ENCODE measurements at regions not wholly inside any gene's neighbourhood (a gene's known extent, or its start where the extent isn't known, plus 50 kb on each side); places are given as distances from the start of the nearest gene placed in this dataset.

- TF ChIP-seq TEAD4 (IDR thresholded peaks at IDR 0.05), result no peak
- TF ChIP-seq CREB1 (IDR thresholded peaks at IDR 0.05; ENCODE audit: low read depth), result no peak
- TF ChIP-seq TAF1 (IDR thresholded peaks at IDR 0.05; ENCODE audit: low read depth), result no peak
- no peak for TF ChIP-seq ZBTB7A (IDR thresholded peaks at IDR 0.05; ENCODE audit: low read depth)
- TF ChIP-seq FOXM1 (IDR thresholded peaks at IDR 0.05; ENCODE audit: borderline replicate concordance, low read depth), result no peak
- TF ChIP-seq REST (IDR thresholded peaks at IDR 0.05; ENCODE audit: low read depth), result no peak
- TF ChIP-seq NFIC (IDR thresholded peaks at IDR 0.05), result no peak
- no peak for TF ChIP-seq EGR1 (IDR thresholded peaks at IDR 0.05)
- TF ChIP-seq MAX (IDR thresholded peaks at IDR 0.05), result no peak
- TF ChIP-seq CEBPB (IDR thresholded peaks at IDR 0.05), result no peak
- no peak for TF ChIP-seq YY1 (IDR thresholded peaks at IDR 0.05; ENCODE audit: low read depth)
- no peak for TF ChIP-seq USF1 (IDR thresholded peaks at IDR 0.05)
- TF ChIP-seq EP300 (IDR thresholded peaks at IDR 0.05; ENCODE audit: borderline replicate concordance), result no peak
- TF ChIP-seq RAD21 (IDR thresholded peaks at IDR 0.05; ENCODE audit: low read depth), result no peak
These were observed 161.3 kb upstream of the TMCC3 start for GRCh38 chr12:94811611-94812010.

- TF ChIP-seq ZBTB7A (IDR thresholded peaks at IDR 0.05; ENCODE audit: low read depth), result no peak
- no peak for TF ChIP-seq EP300 (IDR thresholded peaks at IDR 0.05; ENCODE audit: borderline replicate concordance)
- TF ChIP-seq MAX (IDR thresholded peaks at IDR 0.05), result no peak
- no peak for TF ChIP-seq USF1 (IDR thresholded peaks at IDR 0.05)
- no peak for TF ChIP-seq CREB1 (IDR thresholded peaks at IDR 0.05; ENCODE audit: low read depth)
- no peak for TF ChIP-seq EGR1 (IDR thresholded peaks at IDR 0.05)
- no peak for TF ChIP-seq TAF1 (IDR thresholded peaks at IDR 0.05; ENCODE audit: low read depth)
- no peak for TF ChIP-seq REST (IDR thresholded peaks at IDR 0.05; ENCODE audit: low read depth)
- no peak for TF ChIP-seq CEBPB (IDR thresholded peaks at IDR 0.05)
- TF ChIP-seq FOXM1 (IDR thresholded peaks at IDR 0.05; ENCODE audit: borderline replicate concordance, low read depth), result no peak
- TF ChIP-seq TEAD4 (IDR thresholded peaks at IDR 0.05), result no peak
- TF ChIP-seq NFIC (IDR thresholded peaks at IDR 0.05), result no peak
- TF ChIP-seq RAD21 (IDR thresholded peaks at IDR 0.05; ENCODE audit: low read depth), result no peak
- TF ChIP-seq TCF12 (IDR thresholded peaks at IDR 0.05; ENCODE audit: low read depth), result no peak
- TF ChIP-seq YY1 (IDR thresholded peaks at IDR 0.05; ENCODE audit: low read depth), result no peak
These were observed 157.6 kb upstream of the TMCC3 start for GRCh38 chr12:94807951-94808350.

GRCh38 chr12:94806617-94807016 lies 156.3 kb upstream of the TMCC3 start:
- TF ChIP-seq YY1 (IDR thresholded peaks at IDR 0.05; ENCODE audit: low read depth), result no peak
- TF ChIP-seq FOXM1 (IDR thresholded peaks at IDR 0.05; ENCODE audit: borderline replicate concordance, low read depth), result no peak
- no peak for TF ChIP-seq USF1 (IDR thresholded peaks at IDR 0.05)
- TF ChIP-seq REST (IDR thresholded peaks at IDR 0.05; ENCODE audit: low read depth), result no peak
- no peak for TF ChIP-seq MAX (IDR thresholded peaks at IDR 0.05)
- no peak for TF ChIP-seq CREB1 (IDR thresholded peaks at IDR 0.05; ENCODE audit: low read depth)
- TF ChIP-seq NFIC (IDR thresholded peaks at IDR 0.05), result no peak
- no peak for TF ChIP-seq ZBTB7A (IDR thresholded peaks at IDR 0.05; ENCODE audit: low read depth)
- no peak for TF ChIP-seq EGR1 (IDR thresholded peaks at IDR 0.05)
- no peak for TF ChIP-seq TAF1 (IDR thresholded peaks at IDR 0.05; ENCODE audit: low read depth)
- TF ChIP-seq RAD21 (IDR thresholded peaks at IDR 0.05; ENCODE audit: low read depth), result no peak
- TF ChIP-seq TEAD4 (IDR thresholded peaks at IDR 0.05), result no peak
- no peak for TF ChIP-seq TCF12 (IDR thresholded peaks at IDR 0.05; ENCODE audit: low read depth)
- no peak for TF ChIP-seq CEBPB (IDR thresholded peaks at IDR 0.05)
- TF ChIP-seq EP300 (IDR thresholded peaks at IDR 0.05; ENCODE audit: borderline replicate concordance), result no peak

Data from Ishikawa (cell line).